ENCODE measurements at regions not wholly inside any gene's neighbourhood (a gene's known extent, or its start where the extent isn't known, plus 50 kb on each side); places are given as distances from the start of the nearest gene placed in this dataset.

DNA sequence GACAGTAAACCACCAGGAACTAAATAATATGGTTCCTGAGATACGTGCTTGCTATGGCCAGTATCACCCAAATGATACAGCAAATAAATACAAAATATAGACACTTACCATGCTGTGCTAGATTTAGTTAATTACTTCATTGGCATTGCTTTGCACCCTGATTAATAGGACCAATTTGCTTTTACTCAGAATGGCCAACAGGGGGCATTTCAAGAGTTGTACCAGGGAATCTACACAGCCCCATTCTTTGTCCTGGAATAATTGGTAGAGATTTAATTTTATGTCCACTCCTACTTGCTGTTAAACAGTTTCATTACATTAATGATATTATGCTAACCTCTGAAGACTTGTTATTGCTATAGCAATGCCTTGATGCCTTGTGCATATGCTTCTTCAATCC, 280.8 kb downstream of the RERGL start (continued):
- no peak for TF ChIP-seq CHD7 (IDR thresholded peaks at IDR 0.05; ENCODE audit: insufficient replicate concordance, low read length)
- no peak for TF ChIP-seq NANOG (IDR thresholded peaks at IDR 0.05; ENCODE audit: insufficient read depth, low read depth, low read length, poor library complexity, severe bottlenecking)
- no peak for TF ChIP-seq JUND (IDR thresholded peaks at IDR 0.05; ENCODE audit: low read length)
- no peak for TF ChIP-seq POLR2AphosphoS5 (IDR thresholded peaks at IDR 0.05; ENCODE audit: low read depth, low read length)
- TF ChIP-seq CBX8 (IDR thresholded peaks at IDR 0.05; ENCODE audit: borderline replicate concordance, low read depth, low read length): no peak
- TF ChIP-seq BRCA1 (IDR thresholded peaks at IDR 0.05; ENCODE audit: low read depth, low read length): no peak
- TF ChIP-seq SIX5 (IDR thresholded peaks at IDR 0.05; ENCODE audit: low read depth, low read length): no peak
- TF ChIP-seq BCL11A (IDR thresholded peaks at IDR 0.05; ENCODE audit: low read depth in 2 of 2, low read length in 2 of 2): no peak
- no peak for TF ChIP-seq CBX5 (IDR thresholded peaks at IDR 0.05; ENCODE audit: low read depth, low read length)
- TF ChIP-seq EZH2 (IDR thresholded peaks at IDR 0.05; ENCODE audit: low read depth, low read length, severe bottlenecking): no peak

Measured in H1 (cell line).